HG02763 (cell line): ENCODE measurements at regions not wholly inside any gene's neighbourhood (a gene's known extent, or its start where the extent isn't known, plus 50 kb on each side); places are given as distances from the start of the nearest gene placed in this dataset.
"Not testable (repeated sequence)": the region's sequence is repeated elsewhere in the genome, so short reads cannot be mapped to it uniquely, and the experiment has no call there.

Experiments used
- ATAC-seq: cut with Tn5 transposase; IDR thresholded peaks from one replicate; pipeline ENCODE4 v1.9.1; 2021; ENCODE audit warnings: mild to moderate bottlenecking, moderate library complexity; ENCODE audit not compliant: unreplicated experiment

- ATAC-seq = no peak
Measured at GRCh38 chr9:117649126-117649525, 55.1 kb upstream of the TLR4 start.

DNA sequence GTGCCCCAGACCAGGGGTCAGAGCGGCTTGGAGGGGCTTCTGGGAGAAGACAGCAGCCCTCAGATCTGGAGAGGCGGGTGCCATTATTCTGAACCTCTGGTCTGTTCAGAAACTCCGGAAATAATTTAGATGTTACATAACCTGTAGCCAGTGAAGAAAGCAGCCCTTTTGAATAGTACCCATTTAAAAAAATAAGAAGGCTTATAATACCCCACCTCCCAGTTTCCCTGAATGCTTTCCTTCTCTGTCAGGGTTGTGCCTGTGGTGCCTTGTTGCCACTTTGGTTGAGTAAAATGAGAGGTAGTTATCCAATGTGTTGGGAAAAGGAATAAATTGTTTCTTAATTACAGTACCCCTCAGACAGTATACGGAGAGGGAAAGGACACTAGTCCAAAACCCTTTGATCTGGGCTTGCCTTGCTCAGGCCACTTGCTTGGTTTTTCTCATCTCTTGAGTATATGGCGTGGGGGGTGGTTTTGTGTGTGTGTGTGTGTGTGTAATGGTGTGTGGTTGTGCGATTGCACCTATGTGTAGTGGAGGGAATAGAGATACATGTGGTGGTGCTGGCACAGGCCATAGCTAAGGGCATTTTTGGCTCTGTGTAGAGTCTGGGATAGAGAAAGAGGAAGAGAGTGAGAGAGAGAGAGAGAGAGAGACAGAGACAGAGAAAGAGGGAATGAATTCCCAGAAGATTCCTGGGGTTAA is 59.1 kb upstream of the TLR4 start:
- ATAC-seq = no peak

DNA sequence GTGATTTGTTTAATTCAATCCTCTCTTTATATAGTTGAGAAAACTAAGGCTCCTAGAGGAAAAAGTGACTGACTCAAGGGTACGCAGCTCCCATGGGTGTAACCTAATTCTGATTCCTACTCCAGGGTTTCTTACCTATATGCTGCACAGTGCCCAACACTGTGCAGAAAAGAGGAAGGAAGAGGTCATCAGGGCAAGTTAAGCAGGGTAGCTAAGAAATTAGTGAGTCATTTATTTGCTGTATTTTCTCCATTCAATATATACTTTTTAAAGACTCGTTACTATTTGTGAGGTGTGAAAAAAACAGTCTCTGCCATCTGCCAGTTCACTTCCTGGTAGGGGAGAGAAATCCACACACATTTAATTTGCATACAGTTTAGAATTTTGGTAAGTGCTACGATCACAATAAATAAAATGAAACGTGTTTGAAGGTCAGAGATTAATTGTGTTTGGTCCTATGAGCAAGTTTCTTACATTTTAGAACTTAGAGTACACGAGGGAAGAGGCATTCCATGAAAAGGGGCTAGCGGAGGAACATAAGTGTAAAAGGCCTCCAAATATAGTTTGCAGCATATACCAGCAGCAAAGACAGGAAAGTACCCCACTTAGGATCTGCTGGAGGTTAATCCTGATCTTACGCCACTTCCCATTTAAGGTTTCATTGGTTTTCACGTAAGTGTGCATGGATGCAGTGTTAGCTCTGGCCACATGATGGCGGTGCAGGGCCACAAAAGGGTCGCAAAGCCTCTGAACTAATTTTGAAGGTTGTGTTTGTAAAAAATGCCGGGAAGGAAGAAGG is 59.9 kb upstream of the TLR4 start:
- ATAC-seq = peak; percentile 85

DNA sequence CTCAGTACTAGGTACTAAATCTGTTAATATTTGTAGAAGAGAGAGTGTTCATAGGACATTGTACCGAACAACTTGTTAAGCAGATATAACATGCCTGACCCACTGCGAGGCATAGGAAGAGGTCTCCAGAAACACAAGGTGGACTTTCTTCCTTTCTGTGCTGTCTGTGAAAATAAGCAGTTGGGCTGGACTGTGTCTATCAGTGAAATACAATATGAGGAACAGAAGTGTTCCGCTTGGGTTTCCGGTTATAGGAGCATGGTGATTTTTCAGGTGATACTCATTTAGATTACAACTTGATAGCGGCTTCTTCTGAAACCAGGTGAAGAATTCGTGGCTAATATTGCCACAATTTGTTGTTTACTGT is 60.9 kb upstream of the TLR4 start:
- no peak for ATAC-seq

DNA sequence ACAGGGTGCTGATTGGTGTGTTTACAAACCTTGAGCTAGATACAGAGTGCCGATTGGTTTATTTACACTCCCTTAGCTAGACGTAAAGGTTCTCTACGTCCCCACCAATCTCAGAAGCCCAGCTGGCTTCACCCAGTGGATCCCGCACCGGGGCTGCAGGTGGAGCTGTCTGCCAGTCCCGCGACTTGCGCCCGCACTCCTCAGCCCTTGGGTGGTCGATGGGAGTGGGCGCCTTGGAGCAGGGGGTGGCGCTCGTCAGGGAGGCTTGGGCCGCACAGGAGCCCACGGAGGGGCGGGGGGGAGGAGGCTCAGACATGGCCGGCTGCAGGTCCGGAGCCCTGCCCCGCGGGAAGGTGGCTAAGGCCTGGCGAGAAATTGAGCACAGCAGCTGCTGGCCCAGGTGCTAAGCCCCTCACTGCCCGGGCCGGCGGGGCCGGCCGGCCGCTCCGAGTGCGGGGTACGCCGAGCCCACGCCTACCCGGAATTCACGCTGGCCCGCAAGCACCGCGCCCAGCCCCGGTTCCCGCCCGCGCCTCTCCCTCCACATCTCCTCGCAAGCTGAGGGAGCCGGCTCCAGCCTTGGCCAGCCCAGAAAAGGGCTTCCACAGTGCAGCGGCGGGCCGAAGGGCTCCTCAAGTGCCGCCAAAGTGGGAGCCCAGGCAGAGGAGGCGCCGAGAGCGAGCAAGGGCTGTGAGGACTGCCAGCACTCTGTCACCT is 61.5 kb upstream of the TLR4 start:
- ATAC-seq = not testable (repeated sequence)

DNA sequence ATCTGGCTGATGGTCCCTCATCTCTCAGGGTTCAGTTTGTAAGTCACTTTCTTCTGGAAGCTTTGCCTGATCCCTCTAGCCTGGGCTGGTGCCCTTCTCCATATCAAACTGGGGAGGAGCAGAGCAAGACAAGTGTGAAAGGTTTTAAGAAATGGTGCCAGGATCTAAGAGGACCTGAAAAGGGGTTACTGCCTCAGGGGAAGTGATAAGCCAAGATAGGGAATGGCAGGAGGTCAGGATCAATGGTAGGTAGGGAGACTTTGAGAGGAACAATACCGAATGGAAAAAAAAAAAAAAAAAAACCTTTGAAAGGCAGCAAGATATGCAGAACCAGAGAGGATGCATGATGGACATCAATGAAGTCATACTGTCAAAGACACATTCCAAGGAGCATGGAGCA is 67.5 kb upstream of the TLR4 start:
- ATAC-seq = no peak

DNA sequence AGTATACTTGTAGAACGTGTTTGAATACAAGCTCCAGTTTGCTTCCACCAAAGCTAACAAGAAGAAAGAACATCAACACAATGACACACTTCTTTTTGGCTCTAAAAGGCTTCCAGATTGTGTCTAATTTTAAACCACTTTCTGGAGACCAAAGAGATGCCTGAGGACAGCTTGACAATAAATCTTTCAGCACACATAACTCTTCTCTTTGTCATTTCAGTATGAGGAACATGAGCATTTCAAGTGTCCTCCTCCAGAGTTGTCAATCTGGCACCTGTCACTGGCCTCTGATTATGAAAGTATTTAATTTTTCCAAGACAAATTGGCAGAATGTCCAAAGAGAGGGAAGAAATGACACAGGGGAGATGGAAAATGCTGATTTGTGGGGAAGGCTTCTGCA is 79.0 kb upstream of the TLR4 start:
- ATAC-seq = no peak

- no peak for ATAC-seq
Measured at GRCh38 chr9:117624106-117624505, 80.1 kb upstream of the TLR4 start.

DNA sequence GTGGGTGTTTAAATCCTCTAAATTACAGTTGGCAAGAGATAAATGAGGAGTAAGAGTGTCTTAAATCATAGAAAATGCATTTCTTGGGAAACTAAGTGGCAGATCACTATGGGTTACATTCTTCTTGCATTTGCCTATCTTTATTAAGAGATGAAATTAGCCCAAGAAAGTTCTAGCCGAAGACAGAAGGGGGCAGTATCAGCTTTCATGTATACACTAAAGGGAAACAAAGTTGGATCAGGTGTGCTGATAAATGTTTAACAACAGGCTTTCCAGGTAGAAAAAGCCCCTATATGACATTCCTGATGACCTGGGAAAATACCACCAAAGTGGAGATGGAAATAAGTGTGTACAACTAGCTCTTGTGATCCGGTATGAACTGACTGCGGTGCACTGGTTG is 81.9 kb upstream of the TLR4 start:
- ATAC-seq = no peak

GRCh38 chr9:117616431-117616831 is 87.8 kb upstream of the TLR4 start:
- no peak for ATAC-seq

DNA sequence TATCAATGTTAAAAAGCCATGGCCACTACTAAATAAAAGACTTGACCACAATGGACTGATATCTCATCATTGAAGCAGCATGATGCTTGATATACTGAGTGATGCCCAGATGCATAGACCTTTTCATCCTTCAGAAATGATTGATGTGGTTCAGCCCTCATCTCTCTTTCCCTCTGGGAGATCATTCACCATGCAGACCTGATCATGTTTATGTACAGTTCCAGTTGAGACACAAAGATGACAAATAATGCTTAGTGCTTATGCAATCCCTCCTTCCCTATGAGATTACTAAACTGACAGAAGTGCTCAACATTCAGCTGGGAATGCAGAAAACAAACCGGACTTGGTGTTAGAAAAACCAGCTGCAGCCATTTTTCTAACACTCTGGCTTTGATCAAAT is 91.9 kb upstream of the TLR4 start:
- ATAC-seq = no peak

DNA sequence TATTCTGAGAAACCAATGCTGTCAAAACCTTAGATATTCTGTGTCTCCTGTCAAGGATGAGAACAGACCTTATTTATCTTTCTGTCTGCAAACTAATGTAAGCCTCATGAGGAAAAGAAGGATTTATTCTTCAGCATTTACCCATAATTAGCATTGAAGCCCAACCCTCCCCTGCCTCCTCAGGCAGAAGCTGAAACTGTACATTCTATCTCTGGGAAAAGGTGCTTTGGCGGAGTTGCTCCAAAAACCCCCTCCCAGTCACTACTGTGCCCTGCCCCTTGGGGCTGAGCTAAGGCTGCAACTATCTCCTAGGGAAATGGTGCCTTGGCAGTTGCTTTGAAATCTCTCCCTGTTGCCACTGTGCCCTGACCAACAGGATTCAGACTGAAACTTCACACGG is 106.2 kb upstream of the TLR4 start:
- ATAC-seq = no peak

DNA sequence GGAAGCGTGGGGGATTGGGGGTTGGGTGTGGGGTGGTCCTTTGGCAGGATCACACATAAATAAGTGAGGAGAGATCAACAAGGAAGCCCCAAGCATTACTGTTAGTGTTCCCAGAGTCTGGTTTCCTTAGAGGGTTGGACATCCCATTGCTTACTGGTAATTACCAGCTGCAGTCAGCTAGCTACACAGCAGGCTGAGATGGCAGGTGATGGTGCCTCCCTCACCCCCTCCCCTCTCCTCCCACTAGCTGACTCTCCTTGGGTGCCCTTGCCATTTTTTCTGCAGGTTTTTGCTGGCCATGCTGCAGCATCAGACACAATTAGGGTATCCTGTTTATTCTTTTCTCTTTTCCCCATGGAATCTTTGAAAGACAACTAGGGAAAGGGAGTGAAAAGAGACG is 107.5 kb upstream of the TLR4 start:
- ATAC-seq = no peak

GRCh38 chr9:117595650-117596049 is 108.6 kb upstream of the TLR4 start:
- no peak for ATAC-seq

GRCh38 chr9:117587263-117587662 is 116.9 kb upstream of the TLR4 start:
- ATAC-seq = no peak

- no peak for ATAC-seq
Measured at GRCh38 chr9:117574099-117574498, 130.1 kb upstream of the TLR4 start.

DNA sequence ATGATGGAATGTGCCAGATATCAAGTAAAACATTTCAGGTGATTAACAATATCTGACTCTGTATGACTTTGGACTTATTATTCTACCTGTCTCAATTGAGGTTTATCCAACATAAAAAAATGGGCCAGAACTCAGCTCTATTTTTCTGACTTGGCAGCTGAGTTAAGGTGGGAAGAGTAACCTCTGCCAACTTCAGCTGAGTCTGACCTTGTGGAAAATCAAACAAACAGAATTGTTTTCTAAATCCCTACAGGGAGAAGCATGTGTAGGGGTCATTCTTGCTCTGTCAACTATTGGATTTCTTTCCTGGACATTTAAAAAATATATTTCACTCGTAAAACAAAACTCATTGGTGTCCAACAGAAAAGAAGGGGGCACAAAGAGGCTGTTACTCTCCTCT is 139.4 kb upstream of the TLR4 start:
- no peak for ATAC-seq

DNA sequence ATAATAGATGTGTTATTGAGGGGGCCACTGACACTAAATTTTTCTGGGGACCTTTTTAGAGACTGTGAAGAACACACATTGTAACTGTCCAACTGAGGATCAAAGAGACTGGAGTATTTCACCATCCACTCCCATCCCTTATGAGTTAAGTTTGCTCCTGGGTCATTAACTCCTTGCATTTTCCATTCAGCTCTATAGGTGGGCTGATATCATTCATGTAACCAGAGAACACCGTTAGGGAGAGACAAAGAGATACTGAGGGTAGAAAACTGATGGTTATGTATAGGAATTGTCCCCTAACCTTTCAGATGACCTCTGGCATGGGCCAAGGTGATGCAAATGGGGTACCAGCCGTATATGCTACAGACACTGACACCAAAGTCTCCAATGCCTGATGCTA is 142.4 kb upstream of the TLR4 start:
- no peak for ATAC-seq

DNA sequence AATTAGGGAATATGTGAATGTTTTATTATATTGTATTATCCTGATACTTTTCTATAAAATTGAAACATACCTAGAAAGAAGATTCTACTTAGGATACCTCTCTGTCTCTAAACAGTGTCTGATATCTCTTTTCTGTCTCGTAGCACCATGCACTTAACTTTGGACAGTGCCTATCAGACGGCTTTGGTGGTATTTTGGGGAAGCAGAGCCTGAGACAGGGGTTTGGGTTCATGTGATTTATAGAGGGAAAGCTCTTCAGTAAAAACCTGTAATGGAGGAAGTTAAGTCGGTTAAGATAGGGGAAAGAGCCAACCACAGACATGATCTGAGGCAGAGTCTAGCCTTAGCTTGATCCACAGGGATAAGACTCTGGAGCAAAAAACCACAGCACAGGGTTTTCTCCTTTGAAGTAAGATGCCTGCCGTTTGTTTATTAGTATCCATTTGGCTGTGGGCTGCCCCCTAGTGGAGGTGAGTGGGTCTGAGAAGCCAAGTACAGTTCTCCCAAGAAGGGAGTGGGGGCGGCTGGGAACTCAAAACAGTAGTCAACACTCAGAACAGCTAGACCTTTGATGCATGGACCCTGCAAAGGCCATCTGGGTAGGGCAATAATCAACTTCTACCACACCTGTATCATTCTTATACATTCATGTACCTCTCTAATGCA is 141.2 kb upstream of the ASTN2 start:
- ATAC-seq = peak; percentile 58

DNA sequence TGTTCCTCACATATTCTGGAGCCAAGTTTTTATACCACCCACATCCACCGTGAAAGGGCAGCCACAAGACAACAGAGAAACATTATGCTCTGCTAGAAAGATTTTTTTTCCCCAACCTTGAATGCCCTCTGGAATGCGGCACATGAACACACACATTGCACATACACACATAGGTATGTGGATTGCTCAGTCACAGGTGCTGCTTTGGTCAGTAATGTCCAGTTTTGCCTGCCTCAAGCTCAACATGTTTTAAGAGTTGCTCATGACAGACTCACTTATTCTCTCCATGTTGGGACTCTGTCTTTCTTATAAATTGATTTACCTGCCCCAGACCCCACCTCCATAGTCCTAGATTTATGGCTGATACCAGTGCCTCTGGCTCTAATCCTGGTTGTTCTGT is 138.0 kb upstream of the ASTN2 start:
- no peak for ATAC-seq

DNA sequence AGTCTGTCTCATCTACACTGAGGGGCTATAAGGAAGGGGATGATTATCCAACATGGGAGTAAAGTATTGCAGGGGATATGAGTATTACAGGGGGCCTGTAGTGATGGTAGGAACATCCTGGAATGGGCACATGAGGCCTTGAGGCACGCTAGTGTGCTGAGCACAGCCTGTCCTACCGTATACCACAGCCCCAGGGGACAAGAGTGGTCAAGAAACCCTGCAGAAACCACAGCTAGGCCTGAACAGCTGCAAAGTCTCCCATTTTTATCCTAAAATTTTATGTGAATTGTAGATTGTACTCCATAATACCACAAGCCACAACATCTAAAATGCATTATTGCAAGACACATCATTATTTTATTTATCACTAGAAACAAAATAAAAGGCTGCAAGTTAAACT is 136.3 kb upstream of the ASTN2 start:
- ATAC-seq = no peak

- no peak for ATAC-seq
Measured at GRCh38 chr9:117549444-117549843, 134.6 kb upstream of the ASTN2 start.
